Muscle of arm (tissue), 1 donor: ENCODE measurements at regions not wholly inside any gene's neighbourhood (a gene's known extent, or its start where the extent isn't known, plus 50 kb on each side); places are given as distances from the start of the nearest gene placed in this dataset.
"Not testable (repeated sequence)": the region's sequence is repeated elsewhere in the genome, so short reads cannot be mapped to it uniquely, and the experiment has no call there.

Experiments
- DNase-seq: peaks from one replicate; pipeline ENCODE4 v3.0.0-alpha.2; 2013

DNA sequence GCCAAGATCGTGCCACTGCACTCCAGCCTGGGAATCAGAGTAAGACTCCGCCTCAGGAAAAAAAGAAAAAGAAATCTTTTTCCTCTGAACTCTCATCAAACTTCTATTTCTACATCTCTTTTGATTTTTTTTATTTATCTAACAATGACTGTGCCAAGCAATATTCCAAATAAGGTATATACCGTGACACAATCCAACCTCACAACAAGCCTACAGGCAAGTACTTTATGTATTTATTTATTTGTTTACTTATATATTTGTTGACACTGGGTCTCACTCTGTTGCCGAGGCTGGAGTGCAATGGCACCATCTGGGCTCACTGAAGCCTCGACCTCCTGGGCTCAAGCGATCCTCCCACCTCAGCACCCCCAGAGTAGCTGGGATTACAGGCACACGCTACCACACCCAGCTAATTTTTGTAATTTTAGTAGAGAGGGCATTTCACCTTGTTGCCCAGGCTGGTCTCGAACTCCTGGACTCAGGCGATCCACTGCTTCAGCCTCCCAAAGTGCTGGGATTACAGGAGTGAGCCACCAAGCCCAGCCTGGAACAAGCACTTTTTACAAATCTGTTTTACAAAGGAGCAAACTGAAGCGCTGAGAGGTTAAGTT is 94.9 kb upstream of the CHD2 start:
- DNase-seq: no peak

DNA sequence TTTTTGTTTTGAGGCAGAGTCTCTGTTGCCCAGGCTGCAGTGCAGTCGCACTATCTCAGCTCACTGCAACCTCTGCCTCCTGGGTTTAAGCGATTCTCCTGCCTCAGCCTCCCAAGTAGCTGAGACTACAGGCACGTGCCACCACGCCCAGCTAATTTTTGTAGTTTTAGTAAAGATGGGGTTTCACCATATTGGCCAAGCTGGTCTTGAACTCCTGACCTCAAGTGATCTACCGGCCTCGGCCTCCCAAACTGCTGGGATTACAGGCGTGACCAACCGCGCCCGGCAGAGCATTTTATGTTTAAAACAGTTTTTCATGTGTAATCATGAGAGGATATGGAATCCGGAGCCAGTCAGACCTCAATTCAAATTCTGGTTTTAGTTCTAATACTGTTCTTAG is 94.0 kb upstream of the CHD2 start:
- DNase-seq: not testable (repeated sequence)

DNA sequence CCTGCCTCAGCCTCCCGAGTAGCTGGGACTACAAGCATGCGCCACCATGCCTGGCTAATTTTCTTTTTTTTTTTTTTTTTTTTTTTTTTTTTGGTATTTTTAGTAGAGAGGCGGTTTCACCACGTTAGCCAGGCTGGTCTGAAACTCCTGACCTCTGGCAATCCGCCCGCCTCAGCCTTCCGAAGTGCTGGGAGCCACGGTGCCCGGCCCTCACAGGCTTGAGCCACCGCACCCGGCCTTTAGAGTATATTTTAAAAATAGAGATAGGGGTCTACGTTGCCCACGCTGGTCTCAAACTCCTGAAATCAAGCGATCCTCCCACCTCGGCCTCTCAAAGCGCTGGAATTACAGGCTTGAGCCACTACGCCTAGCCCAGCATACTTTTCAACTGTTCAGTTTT is 93.4 kb upstream of the CHD2 start:
- no peak for DNase-seq

DNA sequence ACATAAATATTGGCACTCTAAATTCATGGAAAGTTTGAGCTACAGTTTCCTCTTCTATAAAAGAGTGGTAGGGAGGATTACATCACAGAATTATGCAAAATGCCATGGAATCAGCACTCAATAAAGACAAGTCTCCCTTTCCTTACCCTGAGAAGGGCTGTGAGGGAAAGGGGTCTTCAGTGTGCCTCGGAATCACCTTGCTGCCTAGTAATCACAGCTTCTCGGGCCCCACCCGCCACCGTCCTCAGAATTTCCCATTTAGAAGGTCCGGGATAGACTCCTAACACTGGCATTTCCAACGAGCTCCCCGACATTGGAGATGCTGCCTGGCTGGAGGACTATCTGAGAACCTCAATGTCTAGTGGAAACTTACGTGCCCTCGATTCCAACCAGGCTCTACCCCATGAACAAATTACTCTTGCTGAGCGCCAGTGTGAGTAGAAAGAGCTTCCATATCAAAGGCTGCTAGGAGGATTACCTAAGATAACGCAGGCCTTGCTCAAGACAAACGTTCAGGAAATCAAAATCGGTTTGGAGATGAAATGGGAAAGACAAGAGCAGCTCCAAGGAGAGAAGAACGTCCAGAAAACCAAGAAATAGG is 92.1 kb upstream of the CHD2 start:
- DNase-seq: no peak

DNA sequence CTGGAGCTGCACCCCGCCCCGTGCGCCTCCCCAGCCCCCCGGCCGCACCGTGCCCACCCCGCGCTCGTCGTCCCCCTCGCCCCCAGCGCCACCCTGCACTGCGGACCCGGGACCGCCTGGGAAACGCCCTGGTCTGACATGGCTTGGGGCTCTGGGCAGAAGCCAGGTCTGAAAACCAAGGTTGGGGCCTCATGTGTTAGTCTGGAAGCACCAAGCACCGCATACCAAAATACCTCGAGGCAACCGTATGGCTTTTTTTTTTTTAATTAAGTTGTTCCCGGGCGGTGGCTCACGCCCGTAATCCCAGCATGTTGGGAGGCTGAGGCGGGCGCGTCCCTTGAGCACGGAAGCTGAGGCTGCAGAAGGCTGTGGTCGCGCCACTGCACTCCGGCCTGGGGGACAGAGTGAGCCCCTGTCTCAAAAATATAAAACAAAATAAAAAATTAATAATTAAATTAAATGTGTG is 91.5 kb upstream of the CHD2 start:
- DNase-seq: no peak

DNA sequence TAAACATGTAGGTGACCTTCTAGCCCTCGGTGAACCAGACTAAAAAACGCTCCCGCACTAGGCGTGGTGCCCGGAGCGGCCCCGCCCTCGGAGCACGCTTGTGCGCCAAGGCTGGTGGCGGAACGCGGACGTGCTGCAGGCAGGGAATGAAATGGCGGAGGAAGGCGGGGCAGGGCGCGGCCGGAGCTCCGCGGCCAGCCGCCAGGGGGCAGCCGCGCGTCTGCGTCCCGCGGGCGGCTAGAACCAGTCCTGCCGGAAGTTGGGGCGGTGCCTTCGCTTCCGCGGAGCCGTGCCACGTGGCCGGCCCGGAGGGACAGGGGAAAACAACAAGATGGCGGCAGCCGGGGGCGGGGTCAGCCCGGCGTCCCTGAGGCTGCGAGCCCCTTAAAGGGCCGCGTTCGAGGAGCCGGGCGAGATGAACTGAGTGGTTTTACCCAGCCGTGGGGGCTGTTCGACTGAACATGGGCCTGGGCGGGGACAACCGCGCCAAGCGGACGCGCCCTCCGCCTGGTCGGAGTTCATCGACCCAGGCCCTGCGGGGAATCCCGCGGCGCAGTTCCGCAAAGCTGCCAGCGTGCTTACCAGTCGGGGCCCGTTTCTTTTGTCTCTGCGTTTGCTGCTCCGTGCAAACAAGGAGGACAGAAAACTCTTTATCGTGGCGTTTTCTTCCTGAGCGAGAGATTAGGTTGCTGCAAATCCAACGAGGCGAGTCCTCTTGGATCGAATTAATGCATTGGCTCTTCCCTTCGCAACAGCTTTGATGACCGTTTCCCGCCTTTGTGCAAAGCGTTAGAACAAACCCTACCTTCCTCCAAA is 90.9 kb upstream of the CHD2 start:
- DNase-seq: peak; percentile 99

DNA sequence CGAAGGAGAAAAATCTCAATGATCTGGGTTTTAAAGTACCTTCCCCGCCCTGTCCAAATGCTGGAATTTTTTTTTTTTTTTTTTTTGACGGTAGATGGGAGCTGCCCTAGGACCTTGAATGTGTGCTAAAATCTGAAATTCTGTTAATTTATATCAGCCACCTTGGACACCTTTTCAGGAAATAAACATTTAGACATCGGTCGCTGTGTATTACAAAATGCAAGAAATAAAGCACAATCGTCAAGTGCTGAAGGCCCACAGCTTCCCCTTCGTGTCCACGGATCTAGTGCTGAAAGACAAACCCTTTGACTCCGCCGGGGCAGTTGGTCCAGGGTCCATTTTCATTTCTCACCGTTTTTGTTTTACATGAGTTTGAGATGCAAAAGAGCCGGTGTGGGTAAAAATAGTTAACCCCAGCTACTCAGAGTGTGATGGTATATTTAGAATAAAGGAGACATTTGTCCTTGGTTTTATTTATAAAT is 90.2 kb upstream of the CHD2 start:
- DNase-seq: peak; percentile 70

DNA sequence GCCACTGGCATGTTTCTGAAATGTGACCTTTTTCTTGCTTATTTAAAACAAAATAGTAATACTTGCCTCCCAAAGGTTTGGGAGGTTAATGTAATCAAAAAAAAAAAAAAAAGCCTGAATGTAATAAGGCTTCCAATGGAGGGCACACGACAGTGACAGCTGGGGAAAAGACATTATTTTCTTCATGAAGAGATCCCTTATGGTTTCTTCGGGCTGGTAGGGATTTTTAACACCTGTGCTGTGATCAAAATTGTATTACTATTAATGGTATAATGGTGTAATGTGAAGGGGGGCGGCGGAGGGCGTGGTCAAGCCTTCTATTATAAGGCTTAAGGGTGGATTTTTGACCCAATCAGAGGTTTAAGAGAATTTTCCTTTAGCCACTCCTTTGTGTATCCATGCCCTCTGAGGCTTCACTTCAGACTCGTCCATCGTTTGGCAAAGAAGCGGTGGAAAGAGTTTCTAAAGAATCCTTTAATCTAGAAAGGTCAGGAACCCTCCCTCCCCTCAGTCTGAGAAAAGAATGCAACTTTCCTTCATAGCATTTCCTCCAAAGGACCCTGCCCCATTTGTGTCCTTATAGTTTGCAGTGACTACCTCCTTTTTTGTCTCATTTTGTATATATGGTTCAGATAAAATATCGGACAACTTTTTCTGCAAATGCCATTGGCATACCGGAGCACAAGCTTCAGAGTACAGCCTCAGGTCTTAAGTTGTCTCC is 89.5 kb upstream of the CHD2 start:
- DNase-seq: peak; percentile 79

DNA sequence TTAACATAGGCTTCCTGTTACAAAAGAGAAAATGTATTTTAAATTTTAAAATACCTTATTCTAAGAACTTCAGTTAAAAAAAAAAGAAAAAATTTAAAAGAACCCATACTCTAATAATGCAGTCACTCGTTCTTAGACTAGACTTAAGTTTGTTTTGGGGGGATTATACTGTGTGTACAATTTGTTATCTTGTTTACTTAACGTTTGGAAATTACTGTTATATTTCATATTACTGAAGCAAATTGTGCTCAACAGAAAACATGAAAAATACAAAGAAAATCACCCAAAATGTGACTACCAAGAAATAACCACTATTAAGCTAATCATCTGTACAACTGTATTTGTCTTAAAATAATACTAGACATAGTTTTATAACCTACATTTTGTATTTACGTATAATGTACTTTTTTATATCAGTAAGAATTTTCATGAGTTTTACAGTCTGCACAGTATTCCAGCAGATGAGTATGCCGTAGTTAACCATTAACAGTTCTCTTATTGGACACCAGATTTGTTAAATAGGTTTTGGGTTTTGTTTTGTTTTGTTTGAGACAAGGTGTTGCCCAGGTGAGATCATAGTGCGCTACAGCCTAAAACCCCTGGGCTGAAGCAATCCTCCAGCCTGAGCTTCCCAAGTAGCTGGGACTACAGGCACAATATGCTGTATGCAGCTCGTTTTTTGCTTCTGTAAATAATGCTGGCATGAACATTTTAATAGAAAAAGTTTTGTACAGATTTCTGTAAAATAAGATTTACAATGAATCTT is 88.8 kb upstream of the CHD2 start:
- DNase-seq: no peak

DNA sequence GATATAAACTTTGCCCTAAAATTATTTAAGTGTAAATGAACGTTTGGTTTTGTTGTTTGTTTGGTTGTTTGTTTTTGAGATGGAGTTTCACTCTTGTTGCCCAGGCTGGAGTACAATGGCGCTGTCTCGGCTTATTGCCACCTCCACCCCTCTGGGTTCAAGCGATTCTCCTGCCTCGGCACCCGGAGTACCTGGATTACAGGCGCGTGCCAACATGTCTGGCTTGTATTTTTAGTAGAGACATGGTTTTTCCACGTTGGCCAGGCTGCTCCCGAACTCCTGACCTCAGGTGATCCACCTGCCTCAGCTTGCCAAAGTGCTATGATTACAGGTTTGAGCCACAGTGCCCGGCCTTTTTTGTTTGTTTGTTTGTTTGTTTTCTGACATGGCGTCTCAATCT is 87.9 kb upstream of the CHD2 start:
- DNase-seq: no peak

DNA sequence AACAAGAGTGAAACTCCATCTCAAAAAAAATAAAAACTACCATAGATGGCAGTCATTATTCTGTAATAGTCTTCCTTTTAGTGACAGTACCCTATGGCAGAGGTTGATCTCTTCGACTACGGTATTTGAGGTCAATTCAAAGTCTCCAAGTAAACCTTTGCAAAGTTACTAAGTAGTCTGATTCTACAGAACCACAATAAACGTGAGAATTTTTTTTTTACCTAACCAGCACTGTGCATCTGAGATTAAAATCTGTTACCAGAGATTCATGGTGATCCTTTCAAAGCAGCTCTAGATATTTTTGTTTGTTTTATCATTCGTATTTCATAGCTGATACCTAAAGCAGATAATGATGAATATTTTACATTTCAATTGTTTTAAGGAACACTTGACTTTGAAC is 86.6 kb upstream of the CHD2 start:
- DNase-seq: no peak

DNA sequence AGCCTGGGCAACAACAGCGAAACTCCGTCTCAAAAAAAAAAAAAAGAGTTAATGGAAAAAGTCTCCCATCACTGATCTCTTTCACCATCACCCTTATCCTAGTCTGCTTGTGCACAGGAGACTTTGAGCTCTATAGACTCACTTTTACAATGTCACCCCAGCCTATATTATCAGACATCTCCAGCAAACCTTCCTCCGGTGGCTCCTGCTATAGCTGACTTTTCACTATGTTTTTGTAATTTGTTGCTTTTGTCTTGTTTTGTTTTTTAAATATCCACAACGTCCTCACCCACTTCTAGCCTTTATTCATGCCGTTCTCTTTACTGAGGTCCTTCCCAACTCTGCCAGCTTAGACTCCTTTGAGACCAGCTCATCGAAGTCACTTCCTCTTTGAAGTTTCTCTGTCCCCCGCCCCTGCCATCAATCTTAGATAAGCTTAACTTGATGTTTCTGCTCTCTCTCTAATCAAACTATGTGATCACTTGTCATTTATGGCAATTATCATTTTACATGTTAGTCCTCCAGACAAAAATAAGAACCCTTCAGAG is 82.7 kb upstream of the CHD2 start:
- DNase-seq: no peak

DNA sequence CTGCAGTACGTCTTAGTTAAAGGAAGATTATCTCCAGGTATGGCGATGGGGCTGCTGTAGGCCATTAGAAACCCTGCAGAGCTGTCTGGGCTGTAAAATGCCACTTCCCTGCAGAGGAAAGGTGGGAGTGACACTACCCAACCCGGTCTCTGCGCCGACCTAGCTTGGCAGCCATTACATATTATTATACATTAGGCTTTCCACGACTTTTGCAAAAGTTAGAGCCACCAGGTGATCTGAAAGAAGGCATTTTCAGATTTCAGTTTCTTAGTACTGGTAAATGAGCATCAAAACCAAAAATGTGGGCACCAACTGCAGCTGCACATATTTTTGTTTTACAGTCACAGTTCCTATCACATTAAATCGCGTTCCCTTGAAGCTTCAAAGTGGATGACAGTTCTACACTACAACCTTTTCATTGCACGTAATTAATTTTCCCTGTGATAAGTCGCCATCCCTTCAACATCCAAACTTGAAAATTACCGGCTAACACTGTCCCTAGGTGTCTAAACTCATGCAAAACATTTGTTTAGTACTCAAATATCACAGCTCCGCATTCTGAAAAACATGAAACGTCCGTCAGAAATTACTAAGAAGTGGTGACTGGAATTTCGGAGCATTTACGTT is 81.4 kb upstream of the CHD2 start:
- DNase-seq: no peak

DNA sequence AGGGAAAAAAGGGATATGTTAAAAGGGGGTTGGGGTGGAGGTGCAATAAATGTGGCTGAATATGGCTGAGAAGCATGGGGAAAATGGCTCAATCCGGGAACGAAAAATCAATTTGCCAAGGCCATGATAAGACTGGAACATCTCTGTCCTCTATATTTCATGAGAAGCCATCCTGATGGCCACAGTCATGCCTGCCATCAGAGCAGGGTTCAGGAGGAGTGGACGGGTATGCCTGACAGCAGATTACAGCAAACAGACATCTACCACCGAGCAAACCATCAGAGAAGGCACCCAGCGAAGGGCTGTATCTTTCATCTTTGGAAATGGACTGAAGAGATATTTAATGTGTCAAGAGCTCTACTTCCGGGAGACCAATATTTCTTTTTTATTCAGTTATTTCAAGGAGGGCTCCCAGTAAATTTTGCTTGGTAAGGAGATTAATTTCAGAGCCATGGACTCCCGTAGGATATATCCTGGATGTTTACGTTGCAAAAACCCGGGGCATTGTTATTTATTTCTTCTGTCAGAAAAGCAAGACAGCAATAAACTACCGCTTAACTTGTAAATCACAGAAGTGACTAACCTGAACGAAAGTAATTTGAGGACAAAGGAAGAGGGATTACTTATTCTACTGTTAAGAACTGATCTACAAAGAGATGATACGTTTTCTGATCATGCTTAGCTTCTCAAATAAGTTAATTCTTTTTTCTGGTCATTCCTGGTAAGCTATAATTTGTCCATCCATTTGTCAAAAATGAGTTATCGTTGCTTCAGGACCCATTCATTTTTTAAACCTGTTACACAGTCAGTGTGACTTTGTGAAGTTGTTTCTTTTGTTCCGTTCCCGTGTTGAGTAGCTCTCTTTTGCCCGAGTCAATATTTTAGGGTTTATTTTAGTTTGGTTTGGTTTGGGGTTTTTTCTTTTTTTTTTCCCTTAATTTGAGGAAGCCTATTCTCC is 80.6 kb upstream of the CHD2 start:
- no peak for DNase-seq

DNA sequence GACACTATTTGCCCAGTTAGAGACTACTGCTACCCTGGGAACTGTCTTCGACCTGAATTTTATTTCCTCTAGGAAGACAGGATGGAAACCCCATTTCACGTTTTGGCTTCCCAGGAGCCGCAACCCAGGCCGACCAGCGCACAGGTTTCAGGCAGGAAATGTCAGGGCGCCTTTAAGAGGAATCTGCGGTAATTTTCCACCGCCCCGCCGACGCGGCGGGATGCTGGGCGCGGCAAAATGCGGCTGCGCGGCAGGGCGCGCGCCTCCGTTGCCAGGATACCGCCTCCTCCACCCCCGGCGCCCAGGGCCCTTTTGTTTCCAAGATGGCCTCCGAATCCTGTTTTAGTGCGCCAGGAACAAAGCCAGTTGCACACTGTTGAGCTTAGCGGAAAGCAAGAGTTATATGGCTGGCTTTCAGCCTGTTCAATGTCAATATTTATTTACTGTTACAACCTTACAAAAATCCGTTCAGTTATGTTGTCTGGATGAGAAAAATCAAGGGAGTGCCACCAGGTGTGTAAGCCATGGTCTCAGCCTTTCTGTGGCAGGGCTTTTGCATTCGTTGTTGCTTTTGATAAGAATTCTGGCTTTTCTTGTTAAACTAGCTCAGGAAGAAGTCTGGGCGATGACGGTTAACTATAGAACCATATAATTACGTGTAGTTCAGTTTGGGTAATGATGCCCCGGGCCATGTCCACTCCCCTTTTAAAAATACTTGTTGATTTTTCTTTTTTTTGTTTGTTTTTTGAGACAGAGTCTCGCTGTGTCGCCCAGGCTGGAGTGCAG is 79.7 kb upstream of the CHD2 start:
- peak; percentile 96 for DNase-seq

DNA sequence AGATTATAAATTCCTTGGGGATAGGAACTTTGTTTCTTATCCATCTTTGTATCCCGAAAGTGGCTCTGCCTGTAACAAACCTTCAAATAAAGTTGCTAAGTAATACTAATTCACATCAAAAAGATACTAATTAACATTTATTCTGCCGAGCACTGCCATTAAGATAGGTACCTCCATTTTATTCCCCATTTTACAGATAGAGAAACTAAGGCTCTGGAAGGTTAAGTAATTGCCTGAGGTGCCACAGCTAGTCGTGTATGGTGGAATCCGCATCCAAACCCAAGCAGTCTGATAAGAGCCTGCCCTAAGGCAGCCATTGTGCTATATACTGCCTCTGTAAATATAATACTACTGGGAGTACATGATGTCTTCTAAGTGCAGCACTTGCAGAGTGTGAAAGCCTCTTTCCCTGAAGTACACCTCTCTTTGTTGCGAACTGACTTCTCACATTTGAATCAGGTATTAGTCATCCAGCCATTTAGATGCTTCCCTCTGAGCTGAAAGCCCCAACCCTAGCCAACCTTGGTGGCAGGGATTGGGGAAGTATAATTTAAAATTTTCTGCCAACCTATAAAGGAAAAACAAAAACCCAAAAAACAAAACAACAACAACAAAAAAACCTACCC is 78.5 kb upstream of the CHD2 start:
- no peak for DNase-seq

DNA sequence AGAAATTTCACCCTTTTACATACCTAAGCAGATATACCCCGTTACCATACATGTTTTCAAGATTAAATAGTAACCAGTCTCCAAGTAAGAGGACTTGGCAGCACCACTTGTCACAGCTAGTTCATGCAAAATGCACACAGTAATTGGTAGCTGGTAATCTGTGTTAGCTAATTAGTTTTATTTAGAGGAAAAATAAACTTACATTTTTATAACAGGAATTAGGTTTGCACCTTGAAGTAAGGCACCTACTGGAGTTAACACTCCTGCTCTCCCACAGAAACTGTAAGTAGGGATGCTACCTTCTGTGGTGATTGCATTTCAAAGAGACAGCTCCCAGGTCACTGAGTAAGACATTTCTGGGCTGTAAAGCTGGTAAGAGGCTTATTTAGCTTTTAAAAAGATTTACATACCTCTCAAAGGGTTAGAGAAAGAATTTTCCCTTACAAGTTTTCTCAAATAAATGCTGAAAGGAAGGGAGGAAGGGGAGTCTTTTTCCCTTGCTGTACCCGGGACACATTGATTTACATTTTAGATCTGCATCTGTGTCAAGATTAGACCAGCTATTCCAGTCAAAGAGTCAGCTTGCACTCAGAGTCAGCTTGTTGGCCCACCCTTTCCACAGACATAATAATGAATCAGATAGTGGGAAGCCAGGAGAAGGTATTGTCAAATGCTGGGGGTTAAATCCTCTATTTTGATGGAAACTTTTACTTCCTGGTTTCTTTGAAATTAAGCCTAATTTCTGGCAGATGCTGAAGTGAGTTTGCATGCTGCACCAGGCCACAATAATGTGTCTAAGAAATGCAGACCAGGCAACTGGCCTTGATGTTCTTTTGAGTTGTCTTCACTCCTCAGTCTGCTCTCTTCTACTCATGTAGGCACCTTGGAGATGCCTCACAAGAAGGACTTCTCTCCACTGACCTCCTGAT is 77.6 kb upstream of the CHD2 start:
- no peak for DNase-seq
